Activated naive CD8-positive, alpha-beta T cell treated with anti-CD3 and anti-CD28 coated beads, Interleukin-2, amount 50 U/mL, for 24 hours (primary cell): ENCODE measurements at regions not wholly inside any gene's neighbourhood (a gene's known extent, or its start where the extent isn't known, plus 50 kb on each side); places are given as distances from the start of the nearest gene placed in this dataset.
"Not testable (repeated sequence)": the region's sequence is repeated elsewhere in the genome, so short reads cannot be mapped to it uniquely, and the experiment has no call there.

ENCODE experiments used
- ATAC-seq: fragments of 150-1000 bp; cut with Tn5 transposase; one replicate; pipeline ENCODE4 v1.10.0; 2021
- DNase-seq: peaks from one replicate; pipeline ENCODE4 v3.0.0; 2021
- H3K27ac Mint-ChIP-seq: one replicate; pipeline ENCODE4 v1.8.0; 2021; ENCODE audit warnings: mild to moderate bottlenecking, mixed read lengths
- H3K27me3 Mint-ChIP-seq: one replicate; pipeline ENCODE4 v1.8.0; 2021; ENCODE audit warnings: mixed read lengths
- H3K36me3 Mint-ChIP-seq: one replicate; pipeline ENCODE4 v1.8.0; 2021; ENCODE audit warnings: low read depth, mixed read lengths
- H3K4me1 Mint-ChIP-seq: one replicate; pipeline ENCODE4 v1.8.0; 2021; ENCODE audit warnings: mixed read lengths
- H3K4me3 Mint-ChIP-seq: one replicate; pipeline ENCODE4 v1.8.0; 2021; ENCODE audit warnings: mild to moderate bottlenecking, moderate library complexity, mixed read lengths
- H3K9me3 Mint-ChIP-seq: one replicate; pipeline ENCODE4 v1.8.0; 2021; ENCODE audit warnings: mixed read lengths

DNA sequence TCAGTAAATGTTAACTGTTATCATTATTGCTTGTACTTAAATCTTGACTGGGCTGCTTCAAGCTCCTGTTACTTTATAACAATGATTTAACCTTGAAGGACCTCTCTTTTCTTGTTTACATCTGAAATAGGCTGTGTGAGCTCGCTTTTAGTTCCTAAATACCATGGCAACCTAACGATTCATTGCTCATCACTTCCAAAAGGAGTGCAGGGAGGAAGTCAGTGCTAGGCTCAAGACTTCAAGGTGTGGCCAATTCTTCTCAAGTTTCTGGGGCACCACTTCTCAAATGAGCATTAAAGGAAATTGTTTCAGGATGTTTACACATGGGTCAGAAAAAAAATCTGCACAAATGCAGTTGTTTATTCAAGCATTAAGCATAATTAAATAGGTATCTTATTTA, 284.2 kb downstream of the MTERF1 start:
- ATAC-seq (no peak), DNase-seq (no peak)
- H3K4me3 Mint-ChIP-seq: no peak overlapping the region
- peaks cover 3% of the 10 kb centered on the region for H3K27me3 Mint-ChIP-seq
- H3K27ac Mint-ChIP-seq: no peak overlapping the region
- no peaks in the 10 kb centered on the region for H3K36me3 Mint-ChIP-seq
- H3K4me1 Mint-ChIP-seq: no peaks in the 10 kb centered on the region
- H3K9me3 Mint-ChIP-seq: peaks cover 14% of the 10 kb centered on the region

DNA sequence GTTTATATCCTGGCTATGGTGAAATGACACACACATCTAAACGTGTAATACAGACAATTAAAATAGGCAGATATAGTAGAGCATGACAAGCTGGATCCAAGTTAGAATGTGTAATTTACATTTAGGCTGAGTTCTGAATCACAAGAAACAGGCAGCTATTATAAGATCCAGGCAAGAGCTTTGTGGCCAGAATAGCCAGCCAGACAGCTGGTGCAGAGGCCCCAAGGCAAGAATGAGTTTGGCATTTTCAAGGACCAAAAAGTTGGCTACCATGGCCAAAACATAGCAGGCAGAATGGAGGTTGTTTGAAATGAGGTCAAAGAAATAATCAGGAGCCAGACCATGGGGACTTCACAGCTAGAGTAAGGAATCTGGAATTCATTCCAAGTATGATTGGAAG, 281.7 kb downstream of the MTERF1 start:
- Mint-ChIP-seq H3K9me3 (peaks cover 7% of the 10 kb centered on the region), H3K36me3 (no peaks in the 10 kb centered on the region), H3K4me3 (no peak overlapping the region), H3K4me1 (no peaks in the 10 kb centered on the region), H3K27ac (no peak overlapping the region), H3K27me3 (peaks cover 3% of the 10 kb centered on the region)
- DNase-seq: no peak
- no peak for ATAC-seq

DNA sequence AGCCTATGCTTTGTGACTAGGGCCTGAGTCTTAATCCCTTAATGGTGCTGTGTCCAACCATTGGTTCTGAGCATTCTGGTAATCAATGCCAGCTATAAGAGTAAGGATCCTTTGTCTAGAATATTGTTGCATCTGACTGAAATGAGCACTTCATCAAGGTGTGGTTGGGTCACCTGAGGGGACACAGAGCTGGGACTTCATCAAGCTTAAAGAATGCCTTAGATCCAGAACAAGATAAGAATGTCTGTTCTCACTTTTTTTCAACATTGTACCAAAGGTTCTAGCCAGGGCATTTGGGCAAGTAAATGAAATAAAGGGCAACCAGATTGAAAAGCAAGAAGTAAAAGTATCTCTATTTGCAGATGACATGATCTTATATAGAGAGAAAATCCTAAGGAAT, 280.4 kb downstream of the MTERF1 start:
- Mint-ChIP-seq H3K9me3 (peaks cover 7% of the 10 kb centered on the region), H3K4me1 (no peaks in the 10 kb centered on the region), H3K36me3 (no peaks in the 10 kb centered on the region), H3K27me3 (peaks cover 3% of the 10 kb centered on the region), H3K27ac (no peak overlapping the region), H3K4me3 (no peak overlapping the region)
- ATAC-seq (no peak), DNase-seq (no peak)

DNA sequence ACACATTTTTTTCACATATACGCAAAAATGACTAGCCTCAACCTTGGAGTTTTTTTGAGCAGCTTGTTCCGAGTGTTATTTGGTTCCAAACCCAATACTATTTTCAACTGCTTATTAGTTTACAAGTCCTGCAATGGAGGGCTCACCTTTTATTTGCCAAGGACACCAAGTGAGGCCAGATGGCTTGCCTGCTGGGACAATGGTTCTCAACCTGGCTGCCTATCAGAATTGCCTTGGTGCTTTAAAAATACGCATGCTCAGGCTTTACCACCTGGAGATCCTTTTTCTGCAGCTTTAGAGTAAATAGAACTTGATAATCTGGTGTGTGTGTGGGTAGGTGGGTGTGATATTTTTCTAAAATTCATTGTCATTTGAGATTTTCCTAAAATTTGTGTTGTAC, 276.8 kb downstream of the MTERF1 start:
- H3K36me3 Mint-ChIP-seq: no peaks in the 10 kb centered on the region
- H3K27ac Mint-ChIP-seq: no peak overlapping the region
- ATAC-seq (no peak), DNase-seq (no peak)
- H3K4me1 Mint-ChIP-seq: no peaks in the 10 kb centered on the region
- H3K9me3 Mint-ChIP-seq: peaks cover 4% of the 10 kb centered on the region
- H3K27me3 Mint-ChIP-seq: peaks cover 3% of the 10 kb centered on the region
- H3K4me3 Mint-ChIP-seq: no peak overlapping the region

DNA sequence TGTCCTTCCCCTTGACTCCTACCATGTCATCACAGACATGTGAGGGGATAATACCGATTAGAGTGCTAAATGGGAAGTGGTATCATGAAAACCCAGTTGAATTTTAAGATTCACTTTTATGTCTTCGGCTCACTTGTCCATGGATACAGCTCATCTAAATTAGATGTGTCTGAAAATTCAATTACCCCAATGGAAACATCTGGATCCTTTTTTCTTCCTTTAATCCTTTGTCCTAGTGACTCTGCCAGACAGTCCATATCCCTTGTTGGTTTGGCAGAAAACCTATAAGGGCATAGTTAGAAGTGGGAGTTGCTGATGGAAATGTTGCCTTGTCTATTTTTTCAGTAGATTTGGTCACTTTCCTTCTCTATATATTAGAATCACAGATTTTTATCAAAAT, 271.9 kb downstream of the MTERF1 start:
- Mint-ChIP-seq H3K9me3 (no peaks in the 10 kb centered on the region), H3K4me3 (no peak overlapping the region), H3K27me3 (no peaks in the 10 kb centered on the region), H3K36me3 (no peaks in the 10 kb centered on the region), H3K4me1 (no peaks in the 10 kb centered on the region), H3K27ac (no peak overlapping the region)
- ATAC-seq: no peak
- DNase-seq: no peak

DNA sequence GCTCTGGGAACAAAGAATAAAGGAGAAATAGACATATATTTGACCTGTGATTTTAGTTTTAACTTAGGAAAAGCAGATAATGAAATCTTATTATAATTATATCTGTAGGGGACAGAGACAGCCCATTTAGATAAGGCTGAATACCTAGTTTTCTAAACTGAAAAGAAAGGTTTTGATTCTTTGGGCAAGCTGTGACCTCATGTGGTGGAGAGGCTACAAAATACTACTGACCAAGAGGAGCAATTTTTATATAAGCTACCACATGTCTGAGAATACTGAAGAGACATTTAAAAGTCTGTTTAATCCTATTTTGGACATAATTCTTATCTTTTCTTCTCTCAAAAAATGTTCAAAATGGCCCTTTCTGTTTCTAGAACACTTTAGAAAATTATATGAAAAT, 271.0 kb downstream of the MTERF1 start:
- Mint-ChIP-seq H3K4me1 (no peaks in the 10 kb centered on the region), H3K9me3 (no peaks in the 10 kb centered on the region), H3K27me3 (no peaks in the 10 kb centered on the region), H3K36me3 (no peaks in the 10 kb centered on the region), H3K27ac (no peak overlapping the region), H3K4me3 (no peak overlapping the region)
- ATAC-seq (no peak), DNase-seq (no peak)

DNA sequence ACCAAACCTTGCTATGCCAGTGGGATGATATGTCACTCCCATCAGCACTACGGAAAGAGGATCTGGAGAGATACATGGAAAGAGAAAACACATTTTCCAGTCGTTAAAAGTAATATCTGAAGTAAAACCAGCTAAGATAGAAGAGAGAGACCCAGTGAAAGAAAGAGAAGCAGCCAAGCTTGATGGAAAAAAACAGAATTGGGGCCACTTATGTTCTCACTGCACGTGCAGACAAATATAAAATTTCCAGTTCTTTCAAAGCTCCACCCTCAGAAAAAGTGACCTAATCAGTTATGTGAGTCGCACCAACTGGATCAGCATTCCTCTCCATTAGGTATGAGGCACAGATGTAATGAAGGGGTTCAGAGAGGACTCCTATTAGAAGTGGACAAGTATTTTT, 266.1 kb downstream of the MTERF1 start:
- Mint-ChIP-seq H3K4me3 (no peak overlapping the region), H3K27me3 (peaks cover 2% of the 10 kb centered on the region), H3K9me3 (no peaks in the 10 kb centered on the region), H3K27ac (no peak overlapping the region), H3K36me3 (no peaks in the 10 kb centered on the region), H3K4me1 (no peaks in the 10 kb centered on the region)
- ATAC-seq (no peak), DNase-seq (no peak)

DNA sequence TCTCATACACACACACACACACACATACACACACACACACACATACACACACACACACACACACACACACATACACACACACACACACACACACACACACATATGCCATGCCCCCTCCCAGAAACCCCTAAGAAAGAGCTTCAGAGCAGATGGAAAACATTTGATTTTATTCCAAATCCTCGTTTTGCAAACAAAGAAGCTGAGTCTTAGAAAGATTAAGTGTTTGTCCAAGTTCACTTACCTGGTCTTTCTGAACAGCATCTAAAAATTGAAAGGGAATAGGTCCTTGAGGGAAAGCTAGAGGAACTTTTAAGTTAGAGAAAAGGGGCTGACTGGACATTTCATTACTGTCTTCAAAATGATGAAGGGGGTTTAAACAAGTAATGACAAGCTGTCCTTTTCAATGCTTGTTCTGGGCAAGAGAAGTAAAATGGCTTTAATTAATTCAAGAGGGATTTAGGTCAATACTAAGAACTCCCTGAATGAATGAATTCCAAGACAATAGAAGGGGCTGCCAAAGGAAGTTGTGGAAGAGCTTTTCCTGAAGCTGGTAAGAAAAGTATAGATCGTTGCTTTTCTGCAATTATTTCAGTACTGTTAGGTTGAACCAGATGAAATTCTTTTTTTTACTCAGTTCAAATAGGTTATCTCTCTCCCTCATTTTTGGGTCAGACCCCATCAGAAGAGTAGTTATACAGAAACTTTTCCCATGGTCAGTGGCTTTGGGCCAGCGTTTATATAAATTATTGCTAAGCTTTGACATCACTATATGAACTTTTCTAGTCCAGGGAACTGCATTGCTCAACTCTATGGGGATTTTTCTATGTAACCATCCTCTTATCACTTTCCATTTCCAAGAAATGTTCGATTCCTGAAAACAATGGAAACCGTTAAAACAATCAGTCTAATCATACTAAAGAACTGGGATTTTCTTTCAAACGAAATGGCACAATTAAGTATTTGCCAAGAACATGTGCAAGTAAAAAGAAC, 261.4 kb downstream of the MTERF1 start:
- DNase-seq: no peak
- Mint-ChIP-seq H3K27me3 (peaks cover 2% of the 10 kb centered on the region), H3K4me3 (no peak overlapping the region), H3K4me1 (no peaks in the 10 kb centered on the region), H3K27ac (no peak overlapping the region), H3K9me3 (no peaks in the 10 kb centered on the region), H3K36me3 (no peaks in the 10 kb centered on the region)
- no peak for ATAC-seq

DNA sequence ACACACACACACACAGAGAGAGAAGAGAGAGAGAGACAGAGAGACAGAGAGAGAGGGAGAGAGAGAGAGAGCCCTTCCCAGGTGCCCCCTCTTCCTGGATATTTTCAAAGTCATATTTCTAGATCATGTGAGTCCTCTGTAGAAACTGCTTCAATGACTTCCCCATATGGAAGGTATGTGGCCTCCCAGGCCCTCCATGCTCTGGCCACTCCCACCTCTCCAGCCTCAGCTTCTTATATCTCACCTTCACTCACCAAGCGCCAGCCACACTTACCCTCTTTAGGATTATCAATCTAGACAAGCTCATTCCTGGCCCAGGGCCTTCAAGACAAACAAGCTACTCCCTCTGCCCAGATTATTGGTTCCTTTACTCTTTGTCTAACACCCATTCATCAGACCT, 259.7 kb downstream of the MTERF1 start:
- no peak for ATAC-seq
- H3K36me3 Mint-ChIP-seq: no peaks in the 10 kb centered on the region
- H3K27ac Mint-ChIP-seq: no peak overlapping the region
- no peaks in the 10 kb centered on the region for H3K27me3 Mint-ChIP-seq
- H3K9me3 Mint-ChIP-seq: peaks cover 5% of the 10 kb centered on the region
- no peaks in the 10 kb centered on the region for H3K4me1 Mint-ChIP-seq
- no peak overlapping the region for H3K4me3 Mint-ChIP-seq
- DNase-seq: no peak

DNA sequence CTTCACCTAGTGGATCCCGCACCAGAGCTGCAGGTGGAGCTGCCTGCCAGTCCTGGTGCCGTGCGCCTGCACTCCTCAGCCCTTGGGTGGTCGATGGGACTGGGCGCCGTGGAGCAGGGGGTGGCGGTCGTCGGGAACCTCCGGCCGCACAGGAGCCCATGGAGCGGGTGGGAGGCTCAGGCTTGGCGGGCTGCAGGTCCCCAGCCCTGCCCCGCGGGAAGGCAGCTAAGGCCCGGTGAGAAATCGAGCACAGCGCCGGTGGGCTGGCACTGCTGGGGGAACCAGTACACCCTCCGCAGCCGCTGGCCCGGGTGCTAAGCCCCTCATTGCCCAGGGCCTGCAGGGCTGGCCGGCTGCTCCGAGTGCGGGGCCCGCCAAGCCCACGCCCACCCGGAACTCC, 253.2 kb downstream of the MTERF1 start:
- H3K4me3 Mint-ChIP-seq, H3K36me3 Mint-ChIP-seq, H3K4me1 Mint-ChIP-seq, ATAC-seq, H3K27me3 Mint-ChIP-seq, DNase-seq, H3K27ac Mint-ChIP-seq, H3K9me3 Mint-ChIP-seq: not testable (repeated sequence)

DNA sequence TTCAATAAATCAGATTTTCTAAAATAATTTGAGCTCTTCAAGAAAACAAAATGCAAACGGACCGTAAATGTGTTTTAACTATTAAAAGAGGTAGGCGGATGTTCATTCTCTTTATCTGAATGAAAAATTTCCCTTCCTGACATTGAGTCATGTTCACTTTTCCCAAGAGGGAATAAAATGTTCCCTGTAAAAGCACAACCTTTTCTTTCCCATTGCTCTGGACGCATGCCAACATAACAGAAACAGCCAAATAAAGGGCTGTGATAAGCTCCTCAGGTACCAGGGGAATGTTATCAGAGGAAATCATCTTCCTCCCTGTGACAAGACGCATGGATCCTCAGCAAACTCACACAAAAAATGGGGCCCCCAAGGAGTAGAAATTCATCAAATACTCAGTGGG, 251.8 kb downstream of the MTERF1 start:
- peaks cover 5% of the 10 kb centered on the region for H3K9me3 Mint-ChIP-seq
- H3K27me3 Mint-ChIP-seq: no peaks in the 10 kb centered on the region
- ATAC-seq (no peak), DNase-seq (no peak)
- no peak overlapping the region for H3K27ac Mint-ChIP-seq
- H3K4me1 Mint-ChIP-seq: no peaks in the 10 kb centered on the region
- H3K36me3 Mint-ChIP-seq: no peaks in the 10 kb centered on the region
- H3K4me3 Mint-ChIP-seq: no peak overlapping the region

DNA sequence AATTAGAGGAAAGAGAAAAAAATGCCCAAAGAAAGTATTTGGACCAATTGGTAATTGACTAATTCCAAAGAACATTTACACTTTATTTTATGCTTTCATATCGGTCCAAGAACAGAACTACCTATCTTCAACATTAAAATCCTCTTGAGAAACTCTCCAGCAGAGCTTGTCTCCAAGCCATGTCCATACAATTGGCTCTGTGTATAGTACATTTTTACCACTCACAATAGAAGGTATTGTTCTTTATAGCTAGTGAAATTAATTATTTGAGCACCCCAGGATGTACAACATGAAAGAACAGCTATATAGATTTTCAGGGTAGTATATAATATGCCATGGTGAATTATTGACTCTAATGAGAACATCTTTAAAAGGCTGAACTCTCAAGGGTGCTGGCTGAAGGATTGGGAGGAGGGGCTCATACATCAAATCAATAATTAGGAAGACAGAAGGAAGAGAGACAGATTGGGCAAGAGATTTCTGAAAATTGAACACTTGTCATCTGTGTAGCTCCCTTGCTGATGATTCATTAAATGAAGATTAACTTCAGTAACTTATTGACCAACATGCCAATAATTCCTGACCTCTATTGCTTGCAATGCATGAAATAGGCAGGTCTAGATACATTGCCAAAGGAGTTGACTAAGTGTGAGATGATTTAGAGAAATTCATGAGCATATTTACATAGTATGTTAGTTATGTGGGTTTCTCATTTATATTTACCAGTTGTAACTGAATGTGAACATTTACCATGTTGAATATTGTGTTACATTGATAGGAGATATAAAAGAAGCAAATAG, 249.7 kb downstream of the MTERF1 start:
- no peaks in the 10 kb centered on the region for H3K4me1 Mint-ChIP-seq
- no peak for ATAC-seq
- DNase-seq: no peak
- H3K4me3 Mint-ChIP-seq: no peak overlapping the region
- H3K36me3 Mint-ChIP-seq: no peaks in the 10 kb centered on the region
- H3K9me3 Mint-ChIP-seq: no peaks in the 10 kb centered on the region
- H3K27me3 Mint-ChIP-seq: no peaks in the 10 kb centered on the region
- no peak overlapping the region for H3K27ac Mint-ChIP-seq

DNA sequence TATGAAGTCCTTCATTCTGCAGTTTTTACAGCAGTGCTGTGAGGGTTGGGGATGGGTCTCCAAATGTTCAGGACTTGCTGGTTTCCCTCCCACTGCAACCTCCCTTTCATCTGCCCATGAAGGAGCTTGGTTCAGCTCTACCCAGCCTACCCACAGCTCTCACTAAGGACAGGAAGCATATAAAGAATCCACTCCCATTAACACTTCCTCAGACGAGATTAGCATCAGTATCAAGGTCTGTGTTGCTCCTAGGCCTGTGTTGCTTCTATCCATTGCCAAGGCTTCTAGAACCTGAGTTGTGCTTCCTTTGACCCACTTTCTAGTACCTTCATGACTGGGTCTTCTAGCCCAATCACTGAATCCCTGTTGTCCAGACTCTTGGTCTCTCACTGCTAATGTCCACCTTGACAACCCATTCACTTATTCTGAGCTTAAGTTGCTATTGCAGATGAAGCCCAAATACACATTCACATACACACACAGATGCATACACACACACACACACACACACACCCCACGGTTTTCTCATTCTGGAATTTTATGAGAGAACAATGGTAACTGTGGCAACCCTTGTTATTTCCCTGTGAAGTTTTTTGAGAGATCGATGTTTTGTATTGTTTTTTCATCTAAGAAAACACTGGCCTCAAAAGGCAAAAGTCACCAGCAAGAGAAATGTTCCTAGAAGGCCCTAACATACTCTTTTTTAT, 248.1 kb downstream of the MTERF1 start:
- no peak overlapping the region for H3K4me3 Mint-ChIP-seq
- H3K27me3 Mint-ChIP-seq: no peaks in the 10 kb centered on the region
- H3K4me1 Mint-ChIP-seq: no peaks in the 10 kb centered on the region
- no peaks in the 10 kb centered on the region for H3K9me3 Mint-ChIP-seq
- ATAC-seq (no peak), DNase-seq (no peak)
- H3K27ac Mint-ChIP-seq: no peak overlapping the region
- no peaks in the 10 kb centered on the region for H3K36me3 Mint-ChIP-seq

DNA sequence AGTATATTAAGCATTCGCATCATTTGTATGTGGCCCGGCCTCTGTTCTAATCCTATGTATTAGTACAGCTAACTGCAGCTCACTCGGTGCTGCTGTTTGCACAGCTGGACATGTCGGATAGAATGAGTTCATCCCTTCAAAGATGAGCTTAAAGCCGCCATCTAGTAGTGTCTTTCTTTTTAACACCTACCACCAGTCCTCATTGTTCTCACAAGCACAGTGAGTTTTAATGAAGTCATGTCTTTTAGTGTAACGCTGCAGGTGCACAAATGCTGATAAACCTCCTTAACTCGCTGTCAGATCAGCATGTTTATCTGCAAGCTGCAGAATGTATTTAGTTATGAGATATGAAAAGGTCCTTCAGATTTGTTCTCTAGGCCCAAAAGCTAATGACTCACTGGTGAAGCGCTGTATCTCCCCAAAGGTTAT, 247.5 kb downstream of the MTERF1 start:
- no peak for ATAC-seq
- Mint-ChIP-seq H3K4me3 (no peak overlapping the region), H3K4me1 (no peaks in the 10 kb centered on the region), H3K9me3 (no peaks in the 10 kb centered on the region), H3K27me3 (no peaks in the 10 kb centered on the region), H3K36me3 (no peaks in the 10 kb centered on the region), H3K27ac (no peak overlapping the region)
- DNase-seq: no peak
